Neuron (in vitro differentiated cells): ENCODE measurements at regions not wholly inside any gene's neighbourhood (a gene's known extent, or its start where the extent isn't known, plus 50 kb on each side); places are given as distances from the start of the nearest gene placed in this dataset.

Source experiments
- H2AFZ ChIP-seq: one replicate; pipeline ENCODE4 v1.6.1; 2013; ENCODE audit warnings: low read depth, mild to moderate bottlenecking, inconsistent platforms, low read length, moderate library complexity
- H3K27me3 ChIP-seq: one replicate; pipeline ENCODE4 v1.6.1; 2013; ENCODE audit warnings: low read length; ENCODE audit not compliant: insufficient read depth
- H3K36me3 ChIP-seq: one replicate; pipeline ENCODE4 v1.6.1; 2013; ENCODE audit warnings: low read length; ENCODE audit not compliant: insufficient read depth
- H3K4me1 ChIP-seq: one replicate; pipeline ENCODE4 v1.6.1; 2013; ENCODE audit warnings: low read length; ENCODE audit not compliant: insufficient read depth
- H3K4me3 ChIP-seq: 2 replicates; pipeline ENCODE4 v1.5.1; 2013; ENCODE audit warnings: mild to moderate bottlenecking, low read length, moderate library complexity
- H3K9me3 ChIP-seq: one replicate; pipeline ENCODE4 v1.6.1; 2013; ENCODE audit warnings: low read length

GRCh38 chr18:22830511-22830910 lies 102.6 kb upstream of the RBBP8 start:
- no peak overlapping the region for H3K4me3 ChIP-seq
- H2AFZ ChIP-seq = no peak overlapping the region
- H3K36me3 ChIP-seq = no peaks in the 10 kb centered on the region
- peaks cover 2% of the 10 kb centered on the region for H3K27me3 ChIP-seq
- no peaks in the 10 kb centered on the region for H3K4me1 ChIP-seq
- no peaks in the 10 kb centered on the region for H3K9me3 ChIP-seq

GRCh38 chr18:22831441-22831904 lies 101.7 kb upstream of the RBBP8 start:
- H2AFZ ChIP-seq = no peak overlapping the region
- no peak overlapping the region for H3K4me3 ChIP-seq
- no peaks in the 10 kb centered on the region for H3K9me3 ChIP-seq
- no peaks in the 10 kb centered on the region for H3K36me3 ChIP-seq
- no peaks in the 10 kb centered on the region for H3K4me1 ChIP-seq
- peaks cover 5% of the 10 kb centered on the region for H3K27me3 ChIP-seq

GRCh38 chr18:22836932-22837331 lies 96.2 kb upstream of the RBBP8 start:
- Histone ChIP-seq H3K4me1 (no peaks in the 10 kb centered on the region), H2AFZ (no peak overlapping the region), H3K9me3 (no peaks in the 10 kb centered on the region), H3K36me3 (no peaks in the 10 kb centered on the region), H3K4me3 (no peak overlapping the region), H3K27me3 (peaks cover 7% of the 10 kb centered on the region)

DNA sequence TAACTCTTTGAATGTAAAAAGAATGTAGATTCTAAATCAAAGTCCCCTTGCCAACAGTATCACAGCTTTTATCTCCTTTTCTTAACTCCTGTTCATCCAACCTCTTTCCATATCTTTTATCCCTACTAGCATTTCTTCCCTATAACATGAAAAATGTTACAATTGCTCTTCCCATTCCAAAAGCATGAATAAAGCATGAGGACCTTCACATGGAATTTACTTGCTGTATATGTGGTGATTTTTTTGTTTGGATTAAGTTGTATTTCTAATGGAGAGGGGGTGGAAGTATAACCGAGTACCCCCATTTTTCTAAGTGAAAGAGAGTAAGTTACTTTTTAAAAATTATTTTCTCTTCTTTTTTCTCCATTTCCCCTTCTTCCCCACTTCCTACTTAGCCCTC lies 94.9 kb upstream of the RBBP8 start:
- Histone ChIP-seq H3K27me3 (peaks cover 7% of the 10 kb centered on the region), H3K36me3 (no peaks in the 10 kb centered on the region), H3K9me3 (no peaks in the 10 kb centered on the region), H3K4me1 (no peaks in the 10 kb centered on the region), H2AFZ (no peak overlapping the region), H3K4me3 (no peak overlapping the region)

- Histone ChIP-seq H3K9me3 (no peaks in the 10 kb centered on the region), H2AFZ (no peak overlapping the region), H3K27me3 (peaks cover 7% of the 10 kb centered on the region), H3K4me3 (no peak overlapping the region), H3K4me1 (no peaks in the 10 kb centered on the region), H3K36me3 (no peaks in the 10 kb centered on the region)
Measured at GRCh38 chr18:22838639-22839277, 94.4 kb upstream of the RBBP8 start.

DNA sequence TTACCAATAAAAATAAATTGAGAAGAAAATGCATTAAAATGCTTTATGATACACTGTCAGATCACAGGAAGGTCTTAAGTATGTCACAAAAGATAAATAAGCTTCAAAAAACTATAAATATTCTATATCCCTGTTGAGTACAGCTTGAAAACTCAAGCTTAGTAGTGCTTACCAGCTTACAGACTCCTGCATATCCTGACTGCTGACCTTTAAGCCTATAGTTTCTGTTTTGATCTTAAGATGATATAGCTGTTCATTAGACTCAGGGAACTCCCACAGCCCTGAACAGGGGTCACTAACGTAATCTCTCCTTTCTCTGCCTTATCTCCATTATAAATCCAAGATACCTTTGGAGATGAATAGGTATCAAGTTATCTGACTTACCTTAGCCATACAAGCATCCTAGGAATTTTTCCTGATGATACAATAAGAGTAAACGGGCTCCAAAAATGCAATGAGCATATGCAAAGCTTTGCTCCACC lies 93.7 kb upstream of the RBBP8 start:
- H3K4me1 ChIP-seq = no peaks in the 10 kb centered on the region
- H3K36me3 ChIP-seq = no peaks in the 10 kb centered on the region
- H3K4me3 ChIP-seq = no peak overlapping the region
- no peaks in the 10 kb centered on the region for H3K9me3 ChIP-seq
- peaks cover 7% of the 10 kb centered on the region for H3K27me3 ChIP-seq
- H2AFZ ChIP-seq = no peak overlapping the region

- Histone ChIP-seq H3K27me3 (peaks cover 6% of the 10 kb centered on the region), H2AFZ (no peak overlapping the region), H3K9me3 (no peaks in the 10 kb centered on the region), H3K4me1 (no peaks in the 10 kb centered on the region), H3K4me3 (no peak overlapping the region), H3K36me3 (no peaks in the 10 kb centered on the region)
Measured at GRCh38 chr18:22840606-22841144, 92.5 kb upstream of the RBBP8 start.

- H3K9me3 ChIP-seq = no peaks in the 10 kb centered on the region
- peaks cover 4% of the 10 kb centered on the region for H3K27me3 ChIP-seq
- no peak overlapping the region for H2AFZ ChIP-seq
- no peaks in the 10 kb centered on the region for H3K36me3 ChIP-seq
- no peaks in the 10 kb centered on the region for H3K4me1 ChIP-seq
- H3K4me3 ChIP-seq = no peak overlapping the region
Measured at GRCh38 chr18:22841840-22842239, 91.3 kb upstream of the RBBP8 start.

GRCh38 chr18:22844190-22844589 lies 88.9 kb upstream of the RBBP8 start:
- no peaks in the 10 kb centered on the region for H3K9me3 ChIP-seq
- H2AFZ ChIP-seq = no peak overlapping the region
- H3K36me3 ChIP-seq = no peaks in the 10 kb centered on the region
- no peak overlapping the region for H3K4me3 ChIP-seq
- no peaks in the 10 kb centered on the region for H3K27me3 ChIP-seq
- H3K4me1 ChIP-seq = peaks cover 7% of the 10 kb centered on the region

GRCh38 chr18:22844628-22845027 lies 88.5 kb upstream of the RBBP8 start:
- no peaks in the 10 kb centered on the region for H3K27me3 ChIP-seq
- peaks cover 7% of the 10 kb centered on the region for H3K4me1 ChIP-seq
- no peaks in the 10 kb centered on the region for H3K9me3 ChIP-seq
- H3K4me3 ChIP-seq = no peak overlapping the region
- H2AFZ ChIP-seq = no peak overlapping the region
- no peaks in the 10 kb centered on the region for H3K36me3 ChIP-seq

- H3K4me1 ChIP-seq = peaks cover 7% of the 10 kb centered on the region
Measured at GRCh38 chr18:22846088-22846683, 86.9 kb upstream of the RBBP8 start.

DNA sequence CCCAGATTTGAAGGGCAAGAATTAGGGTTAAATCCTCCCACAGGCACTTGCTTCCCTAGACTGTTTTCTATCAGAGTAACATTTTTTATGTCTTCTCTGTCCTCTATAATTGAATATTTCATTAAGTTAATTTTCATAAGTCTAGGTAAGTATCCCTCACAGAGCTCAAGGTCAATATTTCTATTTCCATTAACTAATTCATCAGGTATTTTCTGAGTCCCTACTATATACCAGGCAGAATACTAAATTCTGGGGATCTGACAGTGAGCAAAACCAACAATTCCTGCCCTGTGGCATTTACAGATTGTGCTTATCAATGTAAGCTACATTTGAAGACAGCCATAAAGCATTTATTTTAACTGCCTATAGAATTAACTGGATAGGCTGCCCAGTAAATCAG lies 86.4 kb upstream of the RBBP8 start:
- Histone ChIP-seq H3K36me3 (no peaks in the 10 kb centered on the region), H3K4me3 (no peak overlapping the region), H3K4me1 (peaks cover 7% of the 10 kb centered on the region), H3K27me3 (no peaks in the 10 kb centered on the region), H2AFZ (no peak overlapping the region), H3K9me3 (no peaks in the 10 kb centered on the region)

More at GRCh38 chr18:22846088-22846683, 86.9 kb upstream of the RBBP8 start:
- no peaks in the 10 kb centered on the region for H3K9me3 ChIP-seq
- H2AFZ ChIP-seq = no peak overlapping the region
- no peaks in the 10 kb centered on the region for H3K36me3 ChIP-seq
- H3K27me3 ChIP-seq = no peaks in the 10 kb centered on the region
- no peak overlapping the region for H3K4me3 ChIP-seq

- Histone ChIP-seq H3K9me3 (no peaks in the 10 kb centered on the region), H3K27me3 (no peaks in the 10 kb centered on the region), H3K4me1 (peaks cover 7% of the 10 kb centered on the region), H3K4me3 (no peak overlapping the region), H2AFZ (no peak overlapping the region), H3K36me3 (no peaks in the 10 kb centered on the region)
Measured at GRCh38 chr18:22847392-22847791, 85.7 kb upstream of the RBBP8 start.
